Naive thymus-derived CD4-positive, alpha-beta T cell (primary cell): ENCODE measurements at regions not wholly inside any gene's neighbourhood (a gene's known extent, or its start where the extent isn't known, plus 50 kb on each side); places are given as distances from the start of the nearest gene placed in this dataset.

Experiments
- ATAC-seq: fragments of 150-1000 bp; cut with Tn5 transposase; 2 replicates; pipeline ENCODE4 v1.10.0; 2021; ENCODE audit warnings: mild to moderate bottlenecking, moderate library complexity
- CTCF ChIA-PET: fragments of 350-600 bp; sonication (Branson Sonifier 250); formaldehyde crosslinking; loops from one replicate; lab custom pipeline; 2021; ENCODE audit warnings: antibody characterized with exemption; lab: Charles Lee
- POLR2A ChIA-PET: fragments of 350-600 bp; sonication (Branson Sonifier 250); formaldehyde crosslinking; loops from one replicate; lab custom pipeline; 2021; ENCODE audit warnings: antibody characterized with exemption, inconsistent platforms; lab: Charles Lee
- DNase-seq, 9 donors: peaks; one replicate each; pipeline versions ENCODE4 v3.0.0 to v3.0.0-alpha.2; 2020 to 2022; ENCODE audit warnings: mixed read lengths in 1 of 9
- H3K27ac ChIP-seq: one replicate; pipeline ENCODE4 v1.7.0; 2013; ENCODE audit warnings: mild to moderate bottlenecking, low read depth, low read length, moderate library complexity
- H3K27me3 ChIP-seq, 2 donors: one replicate each; pipeline ENCODE4 v1.7.0; 2013; ENCODE audit warnings: low read length in 2 of 2, mild to moderate bottlenecking in 2 of 2, moderate library complexity in 2 of 2; ENCODE audit not compliant: control insufficient read depth in 2 of 2, insufficient read depth in 2 of 2
- H3K36me3 ChIP-seq, 3 experiments: 1 replicate in 2 of 3; 2 replicates in 1 of 3; pipeline ENCODE4 v1.7.0; 2013; ENCODE audit warnings: low read length in 3 of 3, mild to moderate bottlenecking in 3 of 3, moderate library complexity in 1 of 3; ENCODE audit not compliant: insufficient read depth in 3 of 3, control insufficient read depth in 2 of 3
- H3K4me1 ChIP-seq, 2 donors: one replicate each; pipeline ENCODE4 v1.7.0; 2013; ENCODE audit warnings: low read length in 2 of 2, mild to moderate bottlenecking in 2 of 2, moderate library complexity in 1 of 2; ENCODE audit not compliant: control insufficient read depth in 2 of 2, insufficient read depth in 2 of 2
- H3K4me3 ChIP-seq: 2 replicates; pipeline ENCODE4 v1.7.0; 2013; ENCODE audit warnings: mild to moderate bottlenecking, low read length
- H3K9me3 ChIP-seq, 3 experiments: 1 replicate in 2 of 3; 2 replicates in 1 of 3; pipeline ENCODE4 v1.7.0; 2013; ENCODE audit warnings: low read length in 3 of 3; ENCODE audit not compliant: control insufficient read depth in 2 of 3
- H3K27ac Mint-ChIP-seq, 9 donors: one replicate each; pipeline ENCODE4 v1.8.0; 2020 to 2022; ENCODE audit warnings: mixed read lengths in 9 of 9, mild to moderate bottlenecking in 8 of 9, moderate library complexity in 5 of 9, inconsistent platforms in 2 of 9
- H3K27me3 Mint-ChIP-seq, 5 donors: one replicate each; pipeline ENCODE4 v1.8.0; 2021 to 2022; ENCODE audit warnings: mixed read lengths in 5 of 5, mild to moderate bottlenecking in 1 of 5
- H3K36me3 Mint-ChIP-seq, 5 donors: one replicate each; pipeline ENCODE4 v1.8.0; 2020 to 2022; ENCODE audit warnings: mixed read lengths in 5 of 5, mild to moderate bottlenecking in 3 of 5, inconsistent platforms in 1 of 5
- H3K4me1 Mint-ChIP-seq, 7 donors: one replicate each; pipeline ENCODE4 v1.8.0; 2020 to 2022; ENCODE audit warnings: mixed read lengths in 7 of 7, mild to moderate bottlenecking in 3 of 7, inconsistent platforms in 1 of 7
- H3K4me3 Mint-ChIP-seq, 10 donors: one replicate each; pipeline ENCODE4 v1.8.0; 2020 to 2022; ENCODE audit warnings: mild to moderate bottlenecking in 10 of 10, mixed read lengths in 10 of 10, moderate library complexity in 6 of 10, inconsistent platforms in 2 of 10
- H3K9me3 Mint-ChIP-seq, 11 donors: one replicate each; pipeline ENCODE4 v1.8.0; 2020 to 2022; ENCODE audit warnings: mixed read lengths in 11 of 11, mild to moderate bottlenecking in 4 of 11, inconsistent platforms in 1 of 11, moderate library complexity in 1 of 11
- intact Hi-C, 2 donors: fragments of 100-400 bp; cut with micrococcal nuclease; formaldehyde crosslinking; loops; one replicate each; pipeline ENCODE4 v1.15.1; 2023

DNA sequence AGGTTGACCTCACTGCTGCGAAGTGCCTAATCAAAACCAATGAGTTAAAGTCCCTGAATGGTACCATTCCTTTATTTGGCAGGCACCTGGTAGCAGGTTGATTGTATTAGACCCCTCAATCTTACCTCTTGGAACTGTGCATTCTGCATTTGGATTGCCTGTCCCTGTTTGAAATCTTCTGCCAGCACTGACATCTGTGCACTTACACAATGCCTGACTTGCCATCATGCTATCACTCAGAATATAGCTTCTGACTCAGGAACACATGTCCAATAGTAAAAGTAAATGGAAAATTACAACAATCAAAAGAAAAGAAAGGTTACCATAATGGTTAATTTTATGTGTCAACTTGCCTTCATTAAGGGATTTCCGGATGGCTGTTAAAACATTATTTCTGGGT lies 366.0 kb upstream of the PDGFD start:
- Mint-ChIP-seq H3K36me3 (no peaks in the 10 kb centered on the region), H3K9me3 (no peaks in the 10 kb centered on the region), H3K27ac (no peak overlapping the region), H3K4me3 (no peak overlapping the region), H3K27me3 (peaks cover 0 to 4% (median 3%) of the 10 kb centered on the region in 5 donors), H3K4me1 (no peaks in the 10 kb centered on the region)
- ATAC-seq (no peak), DNase-seq (no peak)
- intact Hi-C loops, result no loop called here
- Histone ChIP-seq H3K27ac (no peak overlapping the region), H3K4me1 (no peaks in the 10 kb centered on the region), H3K27me3 (no peaks in the 10 kb centered on the region), H3K4me3 (no peak overlapping the region), H3K36me3 (no peaks in the 10 kb centered on the region), H3K9me3 (no peaks in the 10 kb centered on the region)
- POLR2A ChIA-PET, result no interaction called here
- CTCF ChIA-PET, result no interaction called here

- intact Hi-C loops, result no loop called here
- H3K9me3 ChIP-seq, result no peaks in the 10 kb centered on the region
- Mint-ChIP-seq H3K4me3 (no peak overlapping the region), H3K4me1 (no peaks in the 10 kb centered on the region), H3K9me3 (no peaks in the 10 kb centered on the region), H3K27me3 (peaks cover 0 to 5% (median 3%) of the 10 kb centered on the region in 5 donors), H3K27ac (no peak overlapping the region), H3K36me3 (no peaks in the 10 kb centered on the region)
- no peaks in the 10 kb centered on the region for H3K27me3 ChIP-seq
- ChIA-PET CTCF (interaction anchor here (0.6 kb wide), 1 partner anchor 1417 kb away, joined by 3 read pairs; no protein-coding TSS in a partner anchor), POLR2A (no interaction called here)
- no peaks in the 10 kb centered on the region for H3K4me1 ChIP-seq
- H3K27ac ChIP-seq, result no peak overlapping the region
- ATAC-seq (no peak), DNase-seq (no peak)
- H3K36me3 ChIP-seq, result no peaks in the 10 kb centered on the region
- no peak overlapping the region for H3K4me3 ChIP-seq
Observed at GRCh38 chr11:104529213-104529612, 365.3 kb upstream of the PDGFD start.

DNA sequence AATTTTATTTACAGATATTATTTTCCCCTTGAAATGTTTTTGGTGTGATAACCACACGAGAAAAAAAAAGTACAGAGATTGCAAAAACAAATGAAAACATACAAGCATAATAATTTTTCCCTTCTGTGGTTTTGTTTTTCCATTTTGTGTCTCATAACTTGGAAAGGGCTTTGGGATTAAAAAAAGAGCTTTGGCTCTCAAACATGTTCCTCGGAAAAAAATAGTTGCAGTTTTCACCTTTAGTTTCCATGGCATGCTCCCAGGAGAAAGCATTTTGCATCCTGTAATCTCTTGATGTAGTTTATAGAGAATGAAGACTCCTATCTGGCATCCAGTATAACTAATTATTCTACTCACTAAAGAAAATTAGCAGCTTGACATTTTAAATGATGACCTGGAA lies 362.1 kb upstream of the PDGFD start:
- Histone ChIP-seq H3K4me3 (no peak overlapping the region), H3K27ac (no peak overlapping the region), H3K9me3 (no peaks in the 10 kb centered on the region), H3K36me3 (no peaks in the 10 kb centered on the region), H3K4me1 (no peaks in the 10 kb centered on the region), H3K27me3 (no peaks in the 10 kb centered on the region)
- POLR2A ChIA-PET, result no interaction called here
- peaks cover 0 to 3% (median 0%) of the 10 kb centered on the region in 5 donors for H3K27me3 Mint-ChIP-seq
- H3K9me3 Mint-ChIP-seq, result no peaks in the 10 kb centered on the region
- CTCF ChIA-PET, result no interaction called here
- ATAC-seq (no peak), DNase-seq (no peak)
- no peaks in the 10 kb centered on the region for H3K36me3 Mint-ChIP-seq
- H3K4me1 Mint-ChIP-seq, result no peaks in the 10 kb centered on the region
- intact Hi-C loops, result no loop called here
- H3K27ac Mint-ChIP-seq, result no peak overlapping the region
- no peak overlapping the region for H3K4me3 Mint-ChIP-seq

- ChIA-PET CTCF (no interaction called here), POLR2A (no interaction called here)
- DNase-seq (no peak), ATAC-seq (no peak)
- H3K4me1 ChIP-seq, result no peaks in the 10 kb centered on the region
- no peaks in the 10 kb centered on the region for H3K27me3 ChIP-seq
- H3K4me3 Mint-ChIP-seq, result no peak overlapping the region
- peaks cover 0 to 3% (median 0%) of the 10 kb centered on the region in 5 donors for H3K27me3 Mint-ChIP-seq
- H3K36me3 ChIP-seq, result no peaks in the 10 kb centered on the region
- intact Hi-C loops, result no loop called here
- H3K27ac Mint-ChIP-seq, result no peak overlapping the region
- H3K27ac ChIP-seq, result no peak overlapping the region
- H3K4me3 ChIP-seq, result no peak overlapping the region
- H3K4me1 Mint-ChIP-seq, result no peaks in the 10 kb centered on the region
- no peaks in the 10 kb centered on the region for H3K9me3 ChIP-seq
- no peaks in the 10 kb centered on the region for H3K36me3 Mint-ChIP-seq
- H3K9me3 Mint-ChIP-seq, result no peaks in the 10 kb centered on the region
Observed at GRCh38 chr11:104525416-104525815, 361.5 kb upstream of the PDGFD start.

DNA sequence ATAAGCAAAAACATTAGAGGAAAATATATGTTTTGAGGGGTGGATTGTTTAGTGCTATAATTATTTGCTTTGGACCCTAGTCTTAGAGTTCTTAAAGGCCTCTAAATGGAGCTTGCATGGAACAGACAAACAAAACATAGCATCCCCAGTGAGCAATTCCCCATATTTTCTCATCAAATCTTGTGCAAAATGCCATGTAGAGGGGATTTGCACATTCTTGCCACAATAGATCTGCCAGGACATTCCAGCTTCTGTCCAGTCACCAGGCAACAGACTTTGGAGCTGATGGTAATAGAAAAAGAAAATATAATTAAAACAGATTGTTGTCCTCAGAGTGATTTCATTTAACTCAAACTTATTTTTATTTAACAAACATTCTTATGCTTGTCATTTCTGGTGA lies 360.3 kb upstream of the PDGFD start:
- H3K27ac ChIP-seq, result no peak overlapping the region
- POLR2A ChIA-PET, result no interaction called here
- no peak overlapping the region for H3K27ac Mint-ChIP-seq

DNA sequence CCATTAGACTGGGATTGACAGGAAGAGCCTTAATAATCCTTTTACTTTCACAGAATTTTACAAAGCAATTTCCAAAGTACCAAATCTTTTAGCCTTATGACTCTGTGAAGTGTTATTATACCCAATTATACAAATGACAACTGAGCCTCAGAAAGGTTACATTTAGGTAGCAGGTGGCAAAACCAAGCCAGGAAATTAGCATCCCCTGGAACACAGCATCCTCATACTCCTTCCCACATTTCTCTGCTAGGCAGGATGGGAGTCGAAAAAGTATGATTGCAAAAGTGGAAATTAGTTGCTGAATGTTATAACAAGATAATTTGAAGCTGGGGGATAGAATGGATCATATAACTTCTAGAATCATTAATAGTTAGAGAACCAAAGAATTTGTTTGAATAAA lies 359.7 kb upstream of the PDGFD start:
- Mint-ChIP-seq H3K4me1 (no peaks in the 10 kb centered on the region), H3K27me3 (peaks cover 0 to 11% (median 3%) of the 10 kb centered on the region in 5 donors), H3K4me3 (no peak overlapping the region), H3K9me3 (no peaks in the 10 kb centered on the region), H3K27ac (no peak overlapping the region), H3K36me3 (no peaks in the 10 kb centered on the region)
- Histone ChIP-seq H3K4me1 (no peaks in the 10 kb centered on the region), H3K27ac (no peak overlapping the region), H3K27me3 (no peaks in the 10 kb centered on the region), H3K4me3 (no peak overlapping the region), H3K36me3 (no peaks in the 10 kb centered on the region), H3K9me3 (no peaks in the 10 kb centered on the region)
- no peak for ATAC-seq
- intact Hi-C loops, result no loop called here
- no peak for DNase-seq
- POLR2A ChIA-PET, result no interaction called here
- CTCF ChIA-PET, result no interaction called here

More for the DNA sequence above, 360.3 kb upstream of the PDGFD start:
- CTCF ChIA-PET, result no interaction called here
- ATAC-seq, result no peak
- H3K9me3 ChIP-seq, result no peaks in the 10 kb centered on the region
- H3K4me1 ChIP-seq, result no peaks in the 10 kb centered on the region
- Mint-ChIP-seq H3K4me3 (no peak overlapping the region), H3K27me3 (peaks cover 0 to 9% (median 3%) of the 10 kb centered on the region in 5 donors), H3K9me3 (no peaks in the 10 kb centered on the region), H3K4me1 (no peaks in the 10 kb centered on the region), H3K36me3 (no peaks in the 10 kb centered on the region)
- H3K36me3 ChIP-seq, result no peaks in the 10 kb centered on the region
- H3K4me3 ChIP-seq, result no peak overlapping the region
- intact Hi-C loops, result no loop called here
- DNase-seq, result no peak
- no peaks in the 10 kb centered on the region for H3K27me3 ChIP-seq

DNA sequence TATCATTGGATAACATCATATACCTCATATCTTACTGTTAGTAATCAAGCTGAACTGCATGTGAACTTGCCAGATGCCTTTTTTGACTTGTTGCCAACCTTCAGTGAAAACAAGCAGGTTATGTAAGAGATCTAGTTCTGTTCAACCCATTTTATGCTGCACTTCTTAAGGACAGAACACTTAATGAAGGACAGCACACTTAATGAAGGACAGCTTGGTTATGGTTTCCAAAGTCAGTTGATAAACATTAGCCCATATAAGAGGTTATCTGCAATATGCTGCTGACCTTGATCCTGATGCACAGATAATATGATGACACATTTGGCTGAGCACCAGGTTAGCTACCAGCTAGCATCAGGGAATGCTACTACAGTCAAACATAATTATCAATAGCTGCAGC lies 358.7 kb upstream of the PDGFD start:
- no peak for ATAC-seq
- DNase-seq, result no peak
- H3K27ac ChIP-seq, result no peak overlapping the region
- H3K4me3 ChIP-seq, result no peak overlapping the region
- POLR2A ChIA-PET, result no interaction called here
- H3K4me1 ChIP-seq, result no peaks in the 10 kb centered on the region
- Mint-ChIP-seq H3K36me3 (no peaks in the 10 kb centered on the region), H3K4me3 (no peak overlapping the region), H3K27ac (no peak overlapping the region), H3K4me1 (no peaks in the 10 kb centered on the region), H3K27me3 (peaks cover 0 to 13% (median 4%) of the 10 kb centered on the region in 5 donors), H3K9me3 (no peaks in the 10 kb centered on the region)
- CTCF ChIA-PET, result no interaction called here
- H3K9me3 ChIP-seq, result no peaks in the 10 kb centered on the region
- intact Hi-C loops, result no loop called here
- no peaks in the 10 kb centered on the region for H3K36me3 ChIP-seq
- H3K27me3 ChIP-seq, result no peaks in the 10 kb centered on the region
